GM23338 (cell line): ENCODE measurements at regions not wholly inside any gene's neighbourhood (a gene's known extent, or its start where the extent isn't known, plus 50 kb on each side); places are given as distances from the start of the nearest gene placed in this dataset.

Experiments
- ATAC-seq: fragments of 200-7000 bp; cut with Tn5 transposase; 3 replicates; pipeline ENCODE4 v1.9.1; 2020
- DNase-seq: peaks from one replicate; pipeline ENCODE4 v3.0.0-alpha.2; 2015; ENCODE audit warnings: low spot score
- H2AFZ ChIP-seq: fragments of 200-600 bp; sonication (generic); 2 replicates; pipeline ENCODE4 v1.8.0; 2016; ENCODE audit warnings: antibody characterized with exemption, mild to moderate bottlenecking, moderate library complexity
- H3F3A ChIP-seq: fragments of 200-600 bp; sonication (generic); replicated peaks from 2 replicates; pipeline ENCODE4 v1.8.0; 2017; ENCODE audit warnings: antibody characterized with exemption, mixed run types, low read depth
- H3K27ac ChIP-seq: fragments of 200-600 bp; sonication (generic); 2 replicates; pipeline ENCODE4 v1.6.1; 2016; ENCODE audit warnings: low read depth
- H3K27me3 ChIP-seq: fragments of 200-600 bp; sonication (generic); 2 replicates; pipeline ENCODE4 v1.8.0; 2016; ENCODE audit warnings: mild to moderate bottlenecking, mixed run types, moderate library complexity; ENCODE audit not compliant: insufficient read depth
- H3K36me3 ChIP-seq: fragments of 200-600 bp; sonication (generic); 2 replicates; pipeline ENCODE4 v1.8.0; 2016; ENCODE audit warnings: mild to moderate bottlenecking; ENCODE audit not compliant: insufficient read depth
- H3K4me1 ChIP-seq: fragments of 200-600 bp; sonication (generic); 2 replicates; pipeline ENCODE4 v1.8.0; 2016; ENCODE audit warnings: mild to moderate bottlenecking, moderate library complexity; ENCODE audit not compliant: insufficient read depth
- H3K4me2 ChIP-seq: fragments of 200-600 bp; sonication (generic); 2 replicates; pipeline ENCODE4 v1.7.1; 2017; ENCODE audit warnings: mixed run types
- H3K4me3 ChIP-seq: fragments of 200-600 bp; sonication (generic); 2 replicates; pipeline ENCODE4 v1.6.1; 2016; ENCODE audit warnings: mixed run types
- H3K79me2 ChIP-seq: fragments of 200-600 bp; sonication (generic); replicated peaks from 2 replicates; pipeline ENCODE4 v1.8.0; 2017; ENCODE audit warnings: mild to moderate bottlenecking; ENCODE audit not compliant: insufficient read depth
- H3K9me2 ChIP-seq: fragments of 200-600 bp; sonication (generic); 2 replicates; pipeline ENCODE4 v1.8.0; 2017; ENCODE audit not compliant: insufficient read depth
- H4K20me1 ChIP-seq: fragments of 200-600 bp; sonication (generic); replicated peaks from 2 replicates; pipeline ENCODE4 v1.8.0; 2017; ENCODE audit warnings: mild to moderate bottlenecking; ENCODE audit not compliant: insufficient read depth
- H3K27ac Mint-ChIP-seq: 2 replicates; pipeline ENCODE4 v1.8.0; 2020; ENCODE audit warnings: inconsistent platforms, mild to moderate bottlenecking, moderate library complexity, mixed read lengths
- H3K27me3 Mint-ChIP-seq: 3 replicates; pipeline ENCODE4 v1.8.0; 2022; ENCODE audit warnings: low read depth, mild to moderate bottlenecking, moderate library complexity, mixed read lengths, inconsistent platforms; ENCODE audit not compliant: insufficient read depth, poor library complexity
- H3K36me3 Mint-ChIP-seq: 3 replicates; pipeline ENCODE4 v1.8.0; 2021; ENCODE audit warnings: low read depth, mild to moderate bottlenecking, inconsistent platforms, moderate library complexity, mixed read lengths
- H3K4me1 Mint-ChIP-seq: 3 replicates; pipeline ENCODE4 v1.8.0; 2020; ENCODE audit warnings: mild to moderate bottlenecking, inconsistent platforms, mixed read lengths
- H3K4me3 Mint-ChIP-seq: 3 replicates; pipeline ENCODE4 v1.8.0; 2021; ENCODE audit warnings: moderate library complexity, mild to moderate bottlenecking, inconsistent platforms, mixed read lengths
- H3K9me3 Mint-ChIP-seq: 3 replicates; pipeline ENCODE4 v1.8.0; 2020; ENCODE audit warnings: moderate library complexity, mild to moderate bottlenecking, inconsistent platforms, mixed read lengths
- CREB1 ChIP-seq: fragments of 250-450 bp; sonication (Bioruptor Pico); IDR thresholded peaks from 2 replicates; pipeline ENCODE4 v1.5.0; 2020; ENCODE audit warnings: low read depth, mild to moderate bottlenecking, moderate library complexity
- CTCF ChIP-seq, 2 experiments: fragments of 200-600 bp in 1 of 2; sonication (generic) in 1 of 2; conservative IDR thresholded peaks; 2 replicates each; pipeline versions ENCODE4 v1.5.1 to v1.6.1; 2016 to 2017; ENCODE audit warnings: antibody characterized with exemption in 2 of 2, low read depth in 2 of 2, mild to moderate bottlenecking in 2 of 2, moderate library complexity in 1 of 2
- EZH2 ChIP-seq: fragments of 200-600 bp; sonication (generic); IDR thresholded peaks from one replicate; pipeline ENCODE4 v1.8.0; 2017; ENCODE audit warnings: antibody characterized with exemption, mild to moderate bottlenecking, low read depth; ENCODE audit not compliant: unreplicated experiment
- EZH2phosphoT487 ChIP-seq: fragments of 200-600 bp; sonication (generic); IDR thresholded peaks from one replicate; pipeline ENCODE4 v1.8.1; 2018; ENCODE audit warnings: antibody characterized with exemption; ENCODE audit not compliant: unreplicated experiment
- JUNB ChIP-seq: IDR thresholded peaks from one replicate; pipeline ENCODE4 v1.6.1; 2016; ENCODE audit warnings: antibody characterized with exemption; ENCODE audit not compliant: unreplicated experiment
- NANOG ChIP-seq: IDR thresholded peaks from 2 replicates; pipeline ENCODE4 v1.6.1; 2016; ENCODE audit warnings: antibody characterized with exemption, borderline replicate concordance
- POLR2AphosphoS5 ChIP-seq: IDR thresholded peaks from 2 replicates; pipeline ENCODE4 v1.6.1; 2016; ENCODE audit warnings: antibody characterized with exemption, low read depth
- STAT1 ChIP-seq: IDR thresholded peaks from one replicate; pipeline ENCODE4 v1.6.1; 2016; ENCODE audit warnings: antibody characterized with exemption; ENCODE audit not compliant: unreplicated experiment
- ZNF114 ChIP-seq: fragments of 250-450 bp; sonication (Bioruptor Pico); IDR thresholded peaks from 2 replicates; pipeline ENCODE4 v1.5.0; 2020; ENCODE audit warnings: mild to moderate bottlenecking, moderate library complexity
- ZNF331 ChIP-seq: fragments of 250-450 bp; sonication (Bioruptor Pico); IDR thresholded peaks from 2 replicates; pipeline ENCODE4 v1.5.0; 2020; ENCODE audit warnings: low read depth, mild to moderate bottlenecking, moderate library complexity
- ZNF462 ChIP-seq: fragments of 250-450 bp; sonication (Bioruptor Pico); IDR thresholded peaks from 2 replicates; pipeline ENCODE4 v1.5.0; 2020; ENCODE audit warnings: mild to moderate bottlenecking, moderate library complexity
- TF ChIP-seq, protein P1 (sequence below): IDR thresholded peaks from one replicate; pipeline ENCODE4 v1.6.1; 2018; ENCODE audit warnings: antibody characterized with exemption; ENCODE audit not compliant: unreplicated experiment
- TF ChIP-seq, protein P2 (sequence below): IDR thresholded peaks from 2 replicates; pipeline ENCODE4 v1.6.1; 2016; ENCODE audit warnings: antibody characterized with exemption

DNA sequence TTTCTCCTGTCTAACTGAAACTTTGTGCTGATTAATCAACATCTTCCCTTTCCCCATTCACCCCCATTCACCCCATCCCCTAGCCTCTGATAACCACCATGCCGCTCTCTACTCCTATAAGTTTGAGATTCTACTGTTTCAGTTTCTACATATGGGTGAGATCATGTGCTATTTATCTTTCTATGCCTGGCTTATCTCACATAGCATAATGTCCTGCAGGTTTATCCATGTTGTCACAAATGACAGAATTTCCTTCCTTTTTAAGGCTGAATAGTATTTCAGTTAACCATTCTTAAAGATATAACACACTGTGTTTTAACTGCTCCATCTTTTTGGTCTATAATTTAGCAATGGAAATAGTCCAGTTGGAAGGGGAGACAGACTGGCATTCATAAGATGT lies 205.1 kb downstream of the SNCAIP start:
- Mint-ChIP-seq H3K4me3 (no peak overlapping the region), H3K4me1 (peaks cover 11% of the 10 kb centered on the region), H3K27ac (no peak overlapping the region), H3K36me3 (no peaks in the 10 kb centered on the region; the same call in 2 of the 3 replicates), H3K9me3 (no peaks in the 10 kb centered on the region; the same call in 2 of the 3 replicates), H3K27me3 (peaks cover 5% of the 10 kb centered on the region)
- H3K79me2 ChIP-seq = no peaks in the 10 kb centered on the region
- no peak overlapping the region for H2AFZ ChIP-seq
- no peak overlapping the region for H3K27ac ChIP-seq
- 0 out of 2 replicates have a peak, but pooled peaks cover 2% of the 10 kb centered on the region for H3F3A ChIP-seq
- H3K4me1 ChIP-seq = peaks cover 5% of the 10 kb centered on the region
- TF ChIP-seq, protein P1, sequence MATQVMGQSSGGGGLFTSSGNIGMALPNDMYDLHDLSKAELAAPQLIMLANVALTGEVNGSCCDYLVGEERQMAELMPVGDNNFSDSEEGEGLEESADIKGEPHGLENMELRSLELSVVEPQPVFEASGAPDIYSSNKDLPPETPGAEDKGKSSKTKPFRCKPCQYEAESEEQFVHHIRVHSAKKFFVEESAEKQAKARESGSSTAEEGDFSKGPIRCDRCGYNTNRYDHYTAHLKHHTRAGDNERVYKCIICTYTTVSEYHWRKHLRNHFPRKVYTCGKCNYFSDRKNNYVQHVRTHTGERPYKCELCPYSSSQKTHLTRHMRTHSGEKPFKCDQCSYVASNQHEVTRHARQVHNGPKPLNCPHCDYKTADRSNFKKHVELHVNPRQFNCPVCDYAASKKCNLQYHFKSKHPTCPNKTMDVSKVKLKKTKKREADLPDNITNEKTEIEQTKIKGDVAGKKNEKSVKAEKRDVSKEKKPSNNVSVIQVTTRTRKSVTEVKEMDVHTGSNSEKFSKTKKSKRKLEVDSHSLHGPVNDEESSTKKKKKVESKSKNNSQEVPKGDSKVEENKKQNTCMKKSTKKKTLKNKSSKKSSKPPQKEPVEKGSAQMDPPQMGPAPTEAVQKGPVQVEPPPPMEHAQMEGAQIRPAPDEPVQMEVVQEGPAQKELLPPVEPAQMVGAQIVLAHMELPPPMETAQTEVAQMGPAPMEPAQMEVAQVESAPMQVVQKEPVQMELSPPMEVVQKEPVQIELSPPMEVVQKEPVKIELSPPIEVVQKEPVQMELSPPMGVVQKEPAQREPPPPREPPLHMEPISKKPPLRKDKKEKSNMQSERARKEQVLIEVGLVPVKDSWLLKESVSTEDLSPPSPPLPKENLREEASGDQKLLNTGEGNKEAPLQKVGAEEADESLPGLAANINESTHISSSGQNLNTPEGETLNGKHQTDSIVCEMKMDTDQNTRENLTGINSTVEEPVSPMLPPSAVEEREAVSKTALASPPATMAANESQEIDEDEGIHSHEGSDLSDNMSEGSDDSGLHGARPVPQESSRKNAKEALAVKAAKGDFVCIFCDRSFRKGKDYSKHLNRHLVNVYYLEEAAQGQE = no peak
- no peak for TF ChIP-seq EZH2phosphoT487
- TF ChIP-seq, protein P2, sequence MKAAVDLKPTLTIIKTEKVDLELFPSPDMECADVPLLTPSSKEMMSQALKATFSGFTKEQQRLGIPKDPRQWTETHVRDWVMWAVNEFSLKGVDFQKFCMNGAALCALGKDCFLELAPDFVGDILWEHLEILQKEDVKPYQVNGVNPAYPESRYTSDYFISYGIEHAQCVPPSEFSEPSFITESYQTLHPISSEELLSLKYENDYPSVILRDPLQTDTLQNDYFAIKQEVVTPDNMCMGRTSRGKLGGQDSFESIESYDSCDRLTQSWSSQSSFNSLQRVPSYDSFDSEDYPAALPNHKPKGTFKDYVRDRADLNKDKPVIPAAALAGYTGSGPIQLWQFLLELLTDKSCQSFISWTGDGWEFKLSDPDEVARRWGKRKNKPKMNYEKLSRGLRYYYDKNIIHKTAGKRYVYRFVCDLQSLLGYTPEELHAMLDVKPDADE = no peak
- TF ChIP-seq CTCF (conservative IDR thresholded peaks at IDR 0.05; ENCODE audit: low read depth in 2 of 2) = no peak
- no peak for TF ChIP-seq POLR2AphosphoS5
- no peak for TF ChIP-seq STAT1
- no peak for TF ChIP-seq EZH2
- TF ChIP-seq NANOG = no peak
- TF ChIP-seq JUNB = no peak
- no peak for TF ChIP-seq ZNF331 (CRISPR knock-in tag)
- no peak for TF ChIP-seq ZNF462 (CRISPR knock-in tag)
- TF ChIP-seq CREB1 (CRISPR knock-in tag) = no peak
- no peak for TF ChIP-seq ZNF114 (CRISPR knock-in tag)
- no peaks in the 10 kb centered on the region for H4K20me1 ChIP-seq
- H3K4me2 ChIP-seq = no peak overlapping the region
- H3K9me2 ChIP-seq = 0 out of 2 replicates have a peak, but pooled peaks cover 2% of the 10 kb centered on the region
- no peak for ATAC-seq
- H3K4me3 ChIP-seq = no peak overlapping the region
- H3K36me3 ChIP-seq = no peaks in the 10 kb centered on the region
- no peak for DNase-seq
- no peaks in the 10 kb centered on the region for H3K27me3 ChIP-seq
